Breast epithelium (tissue), 3 donors: ENCODE measurements at regions not wholly inside any gene's neighbourhood (a gene's known extent, or its start where the extent isn't known, plus 50 kb on each side); places are given as distances from the start of the nearest gene placed in this dataset.

Experiments
- CTCF ChIP-seq, 3 donors: fragments of 450-650 bp; IDR thresholded peaks; one replicate each; pipeline ENCODE4 v1.5.1; 2016 to 2017; ENCODE audit warnings: antibody characterized with exemption in 3 of 3, mild to moderate bottlenecking in 3 of 3, moderate library complexity in 3 of 3
- POLR2AphosphoS5 ChIP-seq, 3 donors: sonication (generic); formaldehyde crosslinking; IDR thresholded peaks; one replicate each; pipeline ENCODE4 v1.6.1; 2017; ENCODE audit warnings: antibody characterized with exemption in 3 of 3

- TF ChIP-seq POLR2AphosphoS5 (IDR thresholded peaks at IDR 0.05) (no peak), CTCF (IDR thresholded peaks at IDR 0.05) (no peak)
Measured at GRCh38 chr1:188991221-188991930, 1486.3 kb downstream of the BRINP3 start.
